ENCODE measurements at regions not wholly inside any gene's neighbourhood (a gene's known extent, or its start where the extent isn't known, plus 50 kb on each side); places are given as distances from the start of the nearest gene placed in this dataset.
"Not testable (repeated sequence)": the region's sequence is repeated elsewhere in the genome, so short reads cannot be mapped to it uniquely, and the experiment has no call there.

- DNase-seq: no peak
These were observed 328.3 kb downstream of the TMEM167A start for GRCh38 chr5:82748688-82749460.

- no peak for DNase-seq
These were observed 329.2 kb downstream of the TMEM167A start for GRCh38 chr5:82747986-82748385.

GRCh38 chr5:82745016-82745415 lies 332.2 kb downstream of the TMEM167A start:
- DNase-seq: no peak

DNA sequence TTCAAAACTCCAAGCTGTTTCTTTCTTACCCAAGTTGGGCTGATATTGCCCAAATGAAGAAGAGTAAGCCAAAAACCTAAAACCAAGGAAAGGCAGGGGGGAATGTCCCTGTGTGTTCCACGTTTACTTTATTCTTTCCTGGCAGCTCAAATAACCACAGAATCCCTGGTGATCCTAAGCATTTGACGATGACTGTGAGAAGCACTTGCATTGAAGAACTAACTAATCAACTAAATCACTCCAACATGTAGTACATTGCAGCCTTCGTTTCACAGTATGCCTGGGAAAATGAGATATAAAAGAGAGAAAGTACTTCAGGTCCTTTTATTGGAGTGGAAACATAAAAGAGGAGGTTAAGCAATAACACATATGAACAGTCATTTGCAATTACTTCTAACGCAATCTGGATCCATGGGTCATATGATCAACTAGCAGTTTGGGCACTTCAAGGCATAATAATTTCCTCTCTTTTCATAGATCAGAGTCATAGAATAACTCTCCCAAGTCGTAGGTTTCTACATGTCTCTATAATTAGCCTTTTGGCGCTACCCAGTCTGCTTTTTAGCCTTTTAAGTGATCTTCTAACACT lies 338.4 kb downstream of the TMEM167A start:
- DNase-seq: no peak

DNA sequence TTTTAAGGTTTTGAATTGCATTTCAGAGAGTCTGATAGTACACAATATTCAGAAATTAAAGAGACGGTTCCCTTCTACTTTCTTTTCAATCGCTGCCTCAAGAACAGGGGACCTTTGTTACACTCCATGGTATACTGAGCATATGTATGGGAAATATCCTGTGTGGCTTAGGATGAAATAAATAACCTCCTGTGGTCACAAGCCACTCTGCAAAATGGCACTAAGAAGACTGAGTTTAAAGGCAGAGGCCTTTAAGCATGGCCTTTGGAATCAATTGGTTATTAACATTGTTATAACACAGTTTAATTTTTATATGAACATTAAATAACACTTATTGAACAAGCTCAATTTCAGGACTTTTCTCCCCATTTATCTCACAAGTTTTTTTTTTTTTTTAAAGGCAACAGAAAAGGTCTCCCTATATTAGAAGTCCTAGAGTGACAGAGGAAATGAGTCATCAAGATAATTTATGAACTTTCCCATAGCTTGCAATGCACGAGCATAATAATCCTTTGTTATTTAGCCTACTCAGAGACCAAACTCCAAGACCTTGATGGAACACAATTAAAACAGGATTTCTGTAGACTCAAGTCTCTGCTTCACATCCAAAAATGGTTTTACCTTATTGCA lies 341.9 kb downstream of the TMEM167A start:
- DNase-seq: no peak

DNA sequence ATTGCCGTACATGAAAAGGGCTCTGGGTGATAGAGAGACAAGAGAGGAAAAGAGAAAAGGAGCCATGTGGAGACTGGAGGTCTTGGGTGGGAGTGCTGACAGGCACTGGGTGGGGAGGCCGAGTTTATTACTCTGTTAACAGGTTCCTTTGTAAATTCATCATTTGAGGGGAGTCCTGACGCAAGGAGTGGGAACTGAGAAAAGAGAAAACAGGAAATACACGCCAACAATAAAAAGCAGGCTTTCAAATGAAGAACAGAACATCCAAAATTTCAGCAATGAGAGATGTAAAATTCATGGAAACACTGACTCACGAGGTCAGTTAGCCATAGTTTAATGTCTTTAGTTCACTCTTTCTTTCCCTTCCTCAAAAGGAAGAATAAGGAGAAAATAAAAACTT lies 342.8 kb downstream of the TMEM167A start:
- no peak for DNase-seq

GRCh38 chr5:82730913-82731312 lies 346.3 kb downstream of the TMEM167A start:
- no peak for DNase-seq

GRCh38 chr5:82728926-82729702 lies 348.1 kb downstream of the TMEM167A start:
- DNase-seq: no peak

DNA sequence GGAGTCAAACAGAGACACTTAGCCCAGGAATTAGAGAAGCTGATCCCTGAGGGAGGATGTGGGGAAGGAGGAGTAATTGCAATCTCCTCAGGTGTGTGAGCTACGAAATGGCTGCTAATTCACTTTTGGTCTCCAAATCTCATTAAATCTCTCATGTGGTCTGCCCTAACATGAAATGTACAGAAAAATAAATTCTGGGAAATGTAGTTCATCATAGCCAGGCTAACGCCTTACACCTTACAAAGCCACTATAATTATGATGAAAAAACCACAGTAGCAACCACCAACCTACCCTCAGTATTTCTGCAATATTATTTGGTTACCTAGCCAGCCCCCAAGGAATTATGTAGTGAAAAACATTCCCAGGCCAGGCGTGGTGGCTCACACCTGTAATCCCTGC lies 354.0 kb downstream of the TMEM167A start:
- DNase-seq: no peak

- DNase-seq: no peak
These were observed 356.1 kb downstream of the TMEM167A start for GRCh38 chr5:82721087-82721410.

GRCh38 chr5:82720213-82721086 lies 356.7 kb downstream of the TMEM167A start:
- DNase-seq: no peak

DNA sequence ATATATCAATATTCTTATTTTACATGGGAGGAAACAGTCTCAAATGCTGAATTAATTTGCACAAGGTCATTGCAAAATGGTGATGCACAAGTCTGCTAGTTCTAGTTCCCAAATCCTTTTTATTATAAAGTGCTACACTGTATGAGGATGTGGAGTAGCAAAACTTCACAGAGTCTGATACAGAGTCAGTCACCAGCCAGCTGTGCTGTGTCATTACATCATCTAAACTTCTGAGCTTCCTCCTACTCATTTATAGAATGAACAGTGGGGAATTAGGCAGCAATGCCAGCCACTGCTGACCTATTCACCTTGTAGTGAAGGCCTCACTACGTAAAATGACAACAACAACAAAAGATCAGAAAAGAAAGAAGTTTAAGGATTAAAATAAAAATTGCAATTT lies 357.8 kb downstream of the TMEM167A start:
- DNase-seq: no peak

DNA sequence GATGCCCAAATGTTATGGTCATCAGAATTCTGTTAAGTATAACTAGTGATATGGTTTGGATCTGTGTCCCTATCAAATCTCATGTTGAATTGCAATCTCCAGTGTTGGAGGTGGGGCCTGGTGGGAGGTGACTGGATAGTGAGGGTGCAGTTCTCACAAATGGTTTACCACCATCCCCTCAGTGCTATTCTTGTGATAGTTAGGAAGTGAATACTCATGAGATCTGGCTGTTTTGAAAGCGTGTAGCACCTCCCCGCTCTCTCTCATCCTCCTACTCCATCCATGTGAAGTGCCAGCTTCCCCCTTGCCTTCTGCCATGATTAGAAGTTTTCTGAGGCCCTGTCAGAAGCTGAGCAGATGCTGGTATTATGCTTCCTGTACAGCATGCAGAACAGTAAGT lies 359.5 kb downstream of the TMEM167A start:
- no peak for DNase-seq

DNA sequence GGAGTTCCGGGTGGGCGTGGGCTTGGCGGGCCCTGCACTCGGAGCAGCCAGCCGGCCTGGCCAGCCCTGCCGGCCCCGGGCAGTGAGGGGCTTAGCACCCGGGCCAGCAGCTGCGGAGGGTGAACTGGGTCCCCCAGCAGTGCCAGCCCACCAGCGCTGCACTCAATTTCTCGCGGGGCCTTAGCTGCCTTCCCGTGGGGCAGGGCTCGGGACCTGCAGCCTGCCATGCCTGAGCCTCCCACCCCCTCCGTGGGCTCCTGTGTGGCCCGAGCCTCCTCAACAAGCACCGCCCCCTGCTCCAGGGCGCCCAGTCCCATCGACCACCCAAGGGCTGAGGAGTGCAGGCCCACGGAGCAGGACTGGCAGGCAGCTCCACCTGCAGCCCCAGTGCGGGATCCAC lies 362.5 kb downstream of the TMEM167A start:
- not testable (repeated sequence) for DNase-seq

DNA sequence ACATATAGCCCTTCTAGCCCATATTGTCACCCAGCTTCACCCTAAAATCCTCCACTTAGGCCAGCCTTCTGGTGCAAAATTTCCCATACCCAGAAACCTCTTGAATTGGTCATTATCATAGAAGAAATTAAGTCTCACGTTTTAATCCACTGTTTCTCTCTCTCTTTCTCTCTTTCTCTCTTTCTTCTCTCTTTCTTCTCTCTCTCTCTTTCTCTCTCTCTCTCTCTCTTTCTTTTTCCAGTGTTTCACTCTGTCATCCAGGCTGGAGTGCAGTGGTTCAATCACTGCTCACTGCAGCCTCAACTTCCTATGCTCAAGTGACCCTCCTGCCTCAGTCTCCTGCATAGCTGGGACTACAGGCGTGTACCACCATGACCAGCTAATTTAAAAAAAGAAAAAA lies 363.4 kb downstream of the TMEM167A start:
- no peak for DNase-seq

DNA sequence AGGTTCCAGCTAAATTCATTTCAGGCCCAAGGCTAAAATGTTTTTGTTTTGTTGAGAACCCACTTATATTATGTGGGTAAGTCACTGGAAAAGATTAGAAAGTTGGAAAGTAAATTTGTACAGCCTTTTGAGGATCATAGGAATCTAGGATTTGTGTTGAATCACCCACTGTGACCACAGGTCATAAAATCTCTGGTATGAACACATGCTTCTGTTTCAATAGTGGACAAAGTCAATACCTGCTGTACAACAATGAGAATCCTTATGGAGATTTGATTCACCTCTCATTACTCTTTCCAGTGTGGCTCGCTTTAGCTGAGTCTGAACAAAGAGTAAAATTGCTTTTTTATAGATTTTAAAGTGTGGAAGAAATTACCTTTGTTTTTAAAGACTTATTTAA lies 369.5 kb downstream of the TMEM167A start:
- DNase-seq: no peak

DNA sequence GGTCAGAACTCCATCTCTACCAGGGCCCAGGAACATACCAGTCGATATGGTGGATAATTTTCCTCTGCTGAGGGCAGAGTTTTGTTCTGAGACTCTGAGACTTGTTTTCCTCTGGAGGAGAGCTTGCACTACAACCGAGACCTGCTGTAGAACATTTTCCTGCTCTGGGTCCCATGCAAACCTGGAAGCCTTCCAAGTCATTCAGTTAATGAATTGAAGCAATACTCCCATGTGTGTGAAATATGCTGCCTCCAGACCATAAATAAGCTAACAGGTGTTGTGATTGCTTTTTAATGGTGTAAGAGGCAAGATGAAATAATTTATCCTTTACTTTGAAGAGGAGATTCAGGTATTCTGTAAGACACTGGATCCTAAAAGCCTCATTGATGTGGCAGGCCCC lies 372.8 kb downstream of the TMEM167A start:
- DNase-seq: no peak

DNA sequence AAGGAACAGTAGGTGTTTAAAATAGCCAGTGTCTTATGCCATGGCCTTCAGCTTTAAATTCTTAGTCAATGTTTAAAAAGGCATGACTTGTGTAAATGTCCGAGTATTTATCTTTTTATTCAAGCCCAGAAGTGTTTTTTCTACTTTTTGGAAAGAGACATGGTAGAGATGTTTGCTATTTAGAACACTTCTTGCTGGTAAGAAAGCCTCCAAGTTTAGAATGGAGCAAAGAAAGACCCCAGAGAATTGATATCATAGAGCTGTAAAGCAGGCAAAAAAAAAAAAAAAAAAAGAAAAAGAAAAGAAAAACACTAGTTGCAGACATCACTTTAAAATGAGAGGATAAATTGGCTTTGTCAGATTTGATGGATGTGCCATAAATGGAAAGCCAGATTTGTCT lies 375.1 kb downstream of the TMEM167A start:
- no peak for DNase-seq

DNA sequence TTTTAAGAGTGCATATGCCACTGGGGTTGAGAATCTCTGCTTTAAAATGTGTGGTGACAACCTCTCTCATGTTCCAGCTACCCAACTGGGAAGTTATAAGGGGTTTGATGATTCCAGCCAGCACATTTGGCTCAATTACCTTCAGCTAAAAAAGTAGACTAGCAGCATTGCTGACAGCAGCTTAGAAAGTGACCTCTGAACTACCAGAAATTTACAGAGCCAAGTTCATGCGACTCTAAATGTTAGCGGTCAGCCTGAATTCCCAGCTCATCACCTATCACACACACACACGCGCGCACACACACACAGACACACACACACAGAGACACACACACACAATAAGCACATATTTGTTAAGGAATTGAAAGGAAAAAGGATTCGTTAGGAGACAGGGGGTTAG lies 377.5 kb downstream of the TMEM167A start:
- DNase-seq: no peak

DNA sequence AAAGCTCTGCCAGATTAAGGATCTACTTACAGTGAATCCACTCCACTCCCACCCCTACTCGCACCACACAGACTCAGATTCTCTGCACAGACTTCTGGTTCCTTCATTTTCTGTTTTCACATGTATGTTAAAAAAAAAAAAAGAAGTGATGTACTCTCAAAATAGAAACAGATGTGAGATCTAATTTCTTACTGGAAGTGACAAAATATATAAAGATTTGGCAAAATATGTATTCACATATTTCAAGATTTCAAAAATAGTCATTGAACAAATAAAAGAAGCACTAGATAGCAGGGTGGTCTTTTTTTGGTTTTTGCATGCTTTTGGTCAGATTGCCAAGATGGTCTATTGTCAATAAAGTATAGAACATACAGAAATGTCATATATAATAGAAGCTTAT lies 379.2 kb downstream of the TMEM167A start:
- no peak for DNase-seq

- DNase-seq: no peak
These were observed 382.4 kb downstream of the TMEM167A start for GRCh38 chr5:82694711-82695285.

DNA sequence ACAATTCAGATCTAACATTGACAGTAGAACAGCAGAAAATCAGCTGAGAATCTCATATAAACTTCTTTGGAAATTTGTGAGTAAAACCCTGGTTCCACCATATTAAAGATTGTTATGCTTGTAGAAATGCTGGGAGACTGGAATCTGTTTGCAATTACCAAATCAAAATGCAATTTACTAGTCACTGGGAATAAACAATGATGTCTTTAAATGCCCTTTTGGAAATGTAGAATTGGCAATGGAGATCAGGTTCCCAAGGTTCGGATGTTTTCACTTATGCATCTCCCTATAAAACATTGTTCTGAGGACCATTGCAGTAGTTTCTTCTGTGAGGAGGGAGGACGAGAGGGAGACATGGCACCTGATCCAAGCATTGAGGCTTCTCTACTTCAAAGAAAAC lies 384.4 kb downstream of the TMEM167A start:
- DNase-seq: no peak

Data from activated effector memory CD4-positive, alpha-beta T cell treated with Interleukin-2 at 50 U/mL for 16 hours (primary cell).